DMS53 treated with DMSO at 0.1 percent for 48 hours (cell line): ENCODE measurements at regions not wholly inside any gene's neighbourhood (a gene's known extent, or its start where the extent isn't known, plus 50 kb on each side); places are given as distances from the start of the nearest gene placed in this dataset.
"Not testable (repeated sequence)": the region's sequence is repeated elsewhere in the genome, so short reads cannot be mapped to it uniquely, and the experiment has no call there.

Experiments used
- DNase-seq: peaks from one replicate; lab custom pipeline; 2025; ENCODE audit not compliant: unreplicated experiment; lab: John Stamatoyannopoulos, UW

DNA sequence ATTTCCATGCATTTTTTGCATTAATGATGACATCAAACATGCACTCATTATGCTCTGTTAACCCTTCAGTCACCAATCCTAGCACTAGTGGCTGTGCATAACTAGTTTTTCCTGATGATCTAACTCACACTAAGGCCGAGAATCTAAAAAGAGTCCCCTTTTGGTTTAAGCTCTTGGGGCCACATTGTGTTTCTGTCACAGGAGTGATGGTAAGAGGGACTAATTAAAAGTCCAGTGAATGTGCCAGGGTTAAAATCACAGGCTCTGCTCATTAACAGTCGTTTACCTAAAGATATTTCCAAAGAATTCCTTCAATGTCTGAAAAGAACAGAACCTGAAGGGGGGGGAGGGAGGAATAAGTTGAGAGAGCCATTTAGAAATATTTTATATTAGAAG lies 359.0 kb upstream of the ANKRD30A start:
- DNase-seq: no peak

DNA sequence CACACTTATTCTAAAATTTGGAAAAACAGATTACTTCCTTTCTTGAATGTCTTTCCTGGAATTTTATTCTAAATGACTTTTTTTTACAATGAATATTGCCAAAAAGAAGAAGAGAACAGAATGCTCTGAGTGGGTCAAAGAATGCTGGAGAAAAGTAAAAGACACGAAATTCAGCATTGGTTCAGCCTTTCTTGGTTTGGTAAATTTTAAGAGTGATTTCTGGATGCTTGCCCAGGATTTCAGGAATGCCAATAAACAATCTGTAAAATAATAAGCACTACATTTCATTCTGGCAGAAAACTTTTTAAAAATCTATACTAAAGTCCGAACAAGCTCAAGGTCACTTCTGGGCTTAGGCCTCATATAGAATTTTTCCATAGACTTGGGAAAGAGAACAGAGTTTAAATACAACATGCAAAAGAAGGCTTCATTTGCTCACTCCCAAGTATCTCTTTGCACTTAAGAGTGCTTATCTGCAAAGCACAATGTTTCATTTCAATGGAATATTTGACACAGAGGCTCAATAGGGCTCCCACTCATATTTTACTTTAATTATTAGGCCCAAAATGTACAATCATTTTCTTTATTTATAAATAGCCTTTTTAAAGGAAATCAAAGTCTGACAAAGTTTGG lies 359.5 kb upstream of the ANKRD30A start:
- no peak for DNase-seq

- no peak for DNase-seq
These were observed 360.6 kb upstream of the ANKRD30A start for GRCh38 chr10:36764823-36765222.

DNA sequence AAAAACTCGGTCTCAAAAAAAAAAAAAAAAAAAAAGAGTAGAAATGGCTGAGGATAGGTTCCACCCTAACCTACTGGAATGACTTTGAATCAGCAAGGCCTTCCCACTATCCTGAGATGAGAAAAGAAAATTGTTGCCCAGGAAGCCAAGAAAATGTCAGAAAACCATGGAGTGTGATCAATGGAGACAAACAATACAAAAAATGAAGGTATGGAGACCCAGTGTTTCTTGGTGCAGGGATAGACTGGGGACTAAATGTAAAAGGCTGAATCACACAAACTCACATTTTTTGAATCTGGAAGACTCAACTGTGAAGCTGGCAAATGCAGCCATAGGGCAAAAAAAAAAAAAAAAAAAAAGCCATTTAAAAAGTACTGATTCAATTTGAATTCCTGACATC lies 364.3 kb upstream of the ANKRD30A start:
- DNase-seq: no peak

GRCh38 chr10:36759141-36759805 lies 366.1 kb upstream of the ANKRD30A start:
- DNase-seq: no peak

DNA sequence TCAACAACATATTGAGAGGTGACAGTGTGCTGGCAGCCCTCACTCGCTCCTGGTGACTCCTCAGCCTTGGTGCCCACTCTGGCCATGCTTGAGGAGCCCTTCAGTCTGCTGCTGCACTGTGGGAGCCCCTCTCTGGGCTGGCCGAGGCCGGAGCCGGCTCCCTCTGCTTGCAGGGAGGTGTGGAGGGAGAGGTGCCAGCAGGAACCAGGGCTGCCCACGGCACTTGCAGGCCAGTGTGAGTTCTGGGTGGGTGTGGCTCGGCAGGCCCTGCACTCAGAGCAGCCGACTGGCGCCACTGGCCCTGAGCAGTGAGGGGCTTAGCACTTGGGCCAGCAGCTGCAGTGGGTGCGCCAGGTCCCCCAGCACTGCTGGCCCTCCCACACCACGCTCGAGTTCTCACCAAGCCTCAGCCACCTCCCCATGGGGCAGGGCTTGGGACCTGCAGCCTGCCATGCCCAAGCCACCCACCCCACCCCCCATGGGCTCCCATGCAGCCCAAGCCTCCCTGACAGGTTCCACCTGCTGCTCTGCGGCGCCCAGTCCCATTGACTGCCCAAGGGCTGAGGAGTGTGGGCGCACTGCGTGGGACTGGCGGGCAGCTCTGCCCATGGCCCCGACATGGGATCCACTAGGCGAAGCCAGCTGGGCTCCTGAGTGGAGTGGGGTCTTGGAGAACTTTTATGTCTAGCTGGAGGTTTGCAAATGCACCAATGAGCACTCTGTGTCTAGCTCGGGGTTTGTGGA lies 377.1 kb upstream of the ANKRD30A start:
- no peak for DNase-seq

DNA sequence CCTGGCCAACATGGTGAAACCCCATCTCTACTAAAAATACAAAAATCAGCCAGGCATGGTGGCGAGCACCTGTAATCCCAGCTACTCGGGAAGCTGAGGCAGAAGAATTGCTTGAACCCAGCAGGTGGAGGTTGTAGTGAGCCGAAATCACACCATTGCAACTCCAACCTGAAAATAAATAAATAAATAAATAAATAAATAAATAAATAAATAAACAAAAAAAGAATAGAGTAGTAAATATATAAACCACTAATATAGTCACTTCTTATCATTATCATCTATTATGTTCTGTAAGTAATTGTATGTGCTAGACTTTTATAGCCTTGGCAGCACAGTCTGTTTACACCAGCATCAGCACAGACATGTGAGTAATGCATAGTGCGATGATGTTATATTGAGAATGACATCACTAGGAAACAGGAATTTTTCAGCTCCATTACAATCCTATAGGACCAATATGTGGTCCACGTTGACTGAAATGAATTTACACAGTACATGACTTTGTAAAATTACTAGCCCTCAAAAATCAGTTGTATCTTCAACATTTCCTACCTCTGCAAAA lies 385.4 kb upstream of the ANKRD30A start:
- no peak for DNase-seq

- DNase-seq: no peak
These were observed 386.5 kb upstream of the ANKRD30A start for GRCh38 chr10:36738738-36739431.

- DNase-seq: no peak
These were observed 389.1 kb upstream of the ANKRD30A start for GRCh38 chr10:36736311-36736710.

- not testable (repeated sequence) for DNase-seq
These were observed 390.8 kb upstream of the ANKRD30A start for GRCh38 chr10:36734590-36734989.

- no peak for DNase-seq
These were observed 395.1 kb upstream of the ANKRD30A start for GRCh38 chr10:36730316-36730715.

- no peak for DNase-seq
These were observed 396.8 kb upstream of the ANKRD30A start for GRCh38 chr10:36728626-36729025.

GRCh38 chr10:36725581-36726520 lies 399.5 kb upstream of the ANKRD30A start:
- no peak for DNase-seq

- DNase-seq: no peak
These were observed 402.6 kb upstream of the ANKRD30A start for GRCh38 chr10:36722777-36723176.

- no peak for DNase-seq
These were observed 403.5 kb upstream of the ANKRD30A start for GRCh38 chr10:36721871-36722270.

GRCh38 chr10:36720895-36721294 lies 404.5 kb upstream of the ANKRD30A start:
- no peak for DNase-seq

- DNase-seq: no peak
These were observed 408.3 kb upstream of the ANKRD30A start for GRCh38 chr10:36717118-36717517.

DNA sequence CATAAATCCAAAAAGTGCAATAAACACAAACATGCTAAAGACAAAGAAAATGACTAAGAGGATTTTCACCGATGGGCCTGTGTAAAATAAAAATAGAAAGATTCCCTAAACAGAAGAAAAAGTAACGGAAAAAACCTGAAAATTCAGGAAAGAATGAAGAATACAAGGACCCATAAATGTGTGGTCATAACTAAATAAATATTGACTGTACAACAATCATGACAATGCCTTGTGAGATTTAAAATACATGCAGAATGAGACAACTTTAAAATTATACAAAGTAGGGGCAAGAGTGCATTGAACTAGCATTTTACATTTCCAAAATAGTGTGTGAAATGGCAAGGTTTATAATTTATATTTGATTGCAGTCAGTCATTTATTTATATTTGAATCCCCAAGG lies 409.1 kb upstream of the ANKRD30A start:
- no peak for DNase-seq

GRCh38 chr10:36712695-36713094 lies 412.7 kb upstream of the ANKRD30A start:
- no peak for DNase-seq

DNA sequence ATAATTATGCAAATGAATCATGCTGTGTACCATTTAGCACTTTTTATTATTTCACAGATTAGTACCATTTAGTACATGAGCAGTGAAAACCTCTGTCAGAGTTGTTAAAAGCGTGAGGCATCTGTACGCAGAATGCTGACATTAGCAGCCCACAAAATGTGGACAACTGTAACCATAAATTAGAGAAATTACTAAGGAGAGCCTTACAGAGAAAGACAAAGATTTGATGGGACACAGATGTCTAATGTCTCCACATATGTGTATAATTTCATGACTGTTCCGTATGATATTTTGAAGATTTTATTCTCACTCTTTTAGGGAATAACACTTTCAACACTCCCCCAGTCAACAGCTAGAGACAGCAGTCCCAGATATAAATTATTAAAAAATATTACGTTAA lies 414.0 kb upstream of the ANKRD30A start:
- DNase-seq: no peak
